Central memory CD8-positive, alpha-beta T cell (primary cell): ENCODE measurements at regions not wholly inside any gene's neighbourhood (a gene's known extent, or its start where the extent isn't known, plus 50 kb on each side); places are given as distances from the start of the nearest gene placed in this dataset.

Source experiments
- ATAC-seq: fragments of 150-1000 bp; cut with Tn5 transposase; replicated peaks from 2 replicates; pipeline ENCODE4 v1.10.0; 2022; ENCODE audit warnings: mild to moderate bottlenecking, moderate FRiP score, moderate number of reproducible peaks; ENCODE audit not compliant: poor library complexity, severe bottlenecking; ENCODE audit errors: extremely low read depth
- DNase-seq, 2 donors: peaks; one replicate each; pipeline ENCODE4 v3.0.0; 2021; ENCODE audit warnings: low spot score in 2 of 2
- H3K27ac Mint-ChIP-seq: one replicate; pipeline ENCODE4 v1.8.0; 2022; ENCODE audit warnings: low read depth, mild to moderate bottlenecking, moderate library complexity, mixed read lengths
- H3K27me3 Mint-ChIP-seq: one replicate; pipeline ENCODE4 v1.8.0; 2022; ENCODE audit warnings: mixed read lengths
- H3K36me3 Mint-ChIP-seq: one replicate; pipeline ENCODE4 v1.8.0; 2022; ENCODE audit warnings: mild to moderate bottlenecking, moderate library complexity, mixed read lengths; ENCODE audit not compliant: insufficient read depth
- H3K4me1 Mint-ChIP-seq: one replicate; pipeline ENCODE4 v1.8.0; 2022; ENCODE audit warnings: mixed read lengths
- H3K4me3 Mint-ChIP-seq: one replicate; pipeline ENCODE4 v1.8.0; 2022; ENCODE audit warnings: mild to moderate bottlenecking, moderate library complexity, mixed read lengths
- H3K9me3 Mint-ChIP-seq: one replicate; pipeline ENCODE4 v1.8.0; 2022; ENCODE audit warnings: mixed read lengths

GRCh38 chr2:129443235-129443864, 536.1 kb upstream of the RAB6C start:
- H3K9me3 Mint-ChIP-seq, result no peaks in the 10 kb centered on the region
- DNase-seq (no peak), ATAC-seq (no peak)
- H3K4me1 Mint-ChIP-seq, result no peaks in the 10 kb centered on the region
- peaks cover 14% of the 10 kb centered on the region for H3K27me3 Mint-ChIP-seq
- no peak overlapping the region for H3K27ac Mint-ChIP-seq
- no peaks in the 10 kb centered on the region for H3K36me3 Mint-ChIP-seq
- no peak overlapping the region for H3K4me3 Mint-ChIP-seq

- H3K4me1 Mint-ChIP-seq, result no peaks in the 10 kb centered on the region
- no peak overlapping the region for H3K27ac Mint-ChIP-seq
- ATAC-seq, result no peak
- H3K36me3 Mint-ChIP-seq, result no peaks in the 10 kb centered on the region
- no peak overlapping the region for H3K4me3 Mint-ChIP-seq
- no peak for DNase-seq
- H3K27me3 Mint-ChIP-seq, result peaks cover 20% of the 10 kb centered on the region
- H3K9me3 Mint-ChIP-seq, result peaks cover 4% of the 10 kb centered on the region
These were observed 535.4 kb upstream of the RAB6C start for GRCh38 chr2:129443865-129444739.

- DNase-seq, result no peak
- H3K27me3 Mint-ChIP-seq, result peaks cover 24% of the 10 kb centered on the region
- H3K4me1 Mint-ChIP-seq, result no peaks in the 10 kb centered on the region
- no peak overlapping the region for H3K27ac Mint-ChIP-seq
- ATAC-seq, result no peak
- peaks cover 7% of the 10 kb centered on the region for H3K9me3 Mint-ChIP-seq
- no peak overlapping the region for H3K4me3 Mint-ChIP-seq
- no peaks in the 10 kb centered on the region for H3K36me3 Mint-ChIP-seq
These were observed 534.7 kb upstream of the RAB6C start for GRCh38 chr2:129444751-129445150.

DNA sequence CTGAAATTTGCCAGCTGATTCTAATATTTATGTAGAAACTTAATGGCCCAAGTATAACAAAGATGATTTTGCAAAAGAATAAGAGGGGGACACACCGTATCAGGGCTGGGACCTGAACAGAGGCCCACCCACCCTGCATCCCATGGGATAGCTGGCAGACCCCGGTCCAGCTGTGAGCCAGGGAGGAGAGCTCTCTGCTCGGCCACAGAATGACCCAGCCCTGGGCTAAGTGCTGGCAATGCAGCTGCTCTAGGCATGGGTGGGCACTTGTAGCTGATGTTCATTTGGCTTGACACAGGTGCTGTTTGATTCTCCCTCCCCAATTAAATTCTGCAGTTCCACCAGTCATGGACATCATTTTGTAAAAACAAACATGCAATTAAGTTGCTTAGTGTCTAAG, 522.8 kb upstream of the RAB6C start:
- Mint-ChIP-seq H3K9me3 (no peaks in the 10 kb centered on the region), H3K27me3 (no peaks in the 10 kb centered on the region), H3K4me3 (no peak overlapping the region), H3K4me1 (no peaks in the 10 kb centered on the region), H3K27ac (no peak overlapping the region), H3K36me3 (no peaks in the 10 kb centered on the region)
- no peak for ATAC-seq
- no peak for DNase-seq

- no peaks in the 10 kb centered on the region for H3K4me1 Mint-ChIP-seq
- H3K4me3 Mint-ChIP-seq, result no peak overlapping the region
- H3K27me3 Mint-ChIP-seq, result no peaks in the 10 kb centered on the region
- H3K36me3 Mint-ChIP-seq, result no peaks in the 10 kb centered on the region
- H3K27ac Mint-ChIP-seq, result no peak overlapping the region
- DNase-seq (no peak), ATAC-seq (no peak)
- no peaks in the 10 kb centered on the region for H3K9me3 Mint-ChIP-seq
These were observed 522.1 kb upstream of the RAB6C start for GRCh38 chr2:129457277-129457818.

- DNase-seq, result no peak
- Mint-ChIP-seq H3K36me3 (no peaks in the 10 kb centered on the region), H3K27ac (no peak overlapping the region), H3K27me3 (no peaks in the 10 kb centered on the region), H3K9me3 (no peaks in the 10 kb centered on the region), H3K4me1 (no peaks in the 10 kb centered on the region), H3K4me3 (no peak overlapping the region)
- ATAC-seq, result no peak
These were observed 521.5 kb upstream of the RAB6C start for GRCh38 chr2:129458006-129458405.

GRCh38 chr2:129458436-129458835, 521.0 kb upstream of the RAB6C start:
- H3K27ac Mint-ChIP-seq, result no peak overlapping the region
- no peaks in the 10 kb centered on the region for H3K36me3 Mint-ChIP-seq
- DNase-seq (no peak), ATAC-seq (no peak)
- no peaks in the 10 kb centered on the region for H3K4me1 Mint-ChIP-seq
- H3K27me3 Mint-ChIP-seq, result no peaks in the 10 kb centered on the region
- no peaks in the 10 kb centered on the region for H3K9me3 Mint-ChIP-seq
- H3K4me3 Mint-ChIP-seq, result no peak overlapping the region

DNA sequence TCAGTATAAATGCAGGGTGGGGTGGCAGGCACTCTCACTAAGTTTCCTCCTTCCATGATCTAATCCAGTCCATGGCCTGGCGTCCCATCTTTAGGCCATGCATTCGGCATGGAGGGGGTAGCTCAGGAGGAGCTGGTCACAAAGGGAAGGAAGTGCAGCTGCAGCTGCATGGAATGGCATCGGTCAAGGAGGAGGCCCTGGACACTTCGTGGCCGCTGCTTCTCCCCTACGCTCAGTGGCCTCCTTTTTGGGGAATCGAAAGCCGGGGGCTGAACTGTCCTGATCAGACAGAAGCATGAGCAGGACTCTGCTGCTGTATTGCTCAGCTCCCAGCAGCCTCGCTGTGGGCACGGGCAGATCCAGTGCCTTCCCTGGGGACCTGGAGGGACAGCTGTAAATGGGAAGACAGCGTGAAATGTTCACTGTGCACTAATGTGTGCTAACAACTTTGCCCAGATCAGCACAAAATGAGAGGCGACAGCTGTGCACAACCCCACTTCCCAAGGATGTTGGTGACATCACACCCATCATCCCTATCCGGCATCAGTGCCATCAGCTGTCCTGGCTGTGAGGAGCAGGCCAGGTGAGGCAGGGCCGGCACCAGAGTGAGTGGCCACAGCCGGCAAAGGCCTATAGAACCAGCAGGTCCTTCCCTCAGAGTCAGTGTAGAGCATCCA, 520.1 kb upstream of the RAB6C start:
- Mint-ChIP-seq H3K4me3 (no peak overlapping the region), H3K36me3 (no peaks in the 10 kb centered on the region), H3K27me3 (no peaks in the 10 kb centered on the region), H3K27ac (no peak overlapping the region), H3K9me3 (no peaks in the 10 kb centered on the region), H3K4me1 (no peaks in the 10 kb centered on the region)
- DNase-seq, result no peak
- no peak for ATAC-seq

DNA sequence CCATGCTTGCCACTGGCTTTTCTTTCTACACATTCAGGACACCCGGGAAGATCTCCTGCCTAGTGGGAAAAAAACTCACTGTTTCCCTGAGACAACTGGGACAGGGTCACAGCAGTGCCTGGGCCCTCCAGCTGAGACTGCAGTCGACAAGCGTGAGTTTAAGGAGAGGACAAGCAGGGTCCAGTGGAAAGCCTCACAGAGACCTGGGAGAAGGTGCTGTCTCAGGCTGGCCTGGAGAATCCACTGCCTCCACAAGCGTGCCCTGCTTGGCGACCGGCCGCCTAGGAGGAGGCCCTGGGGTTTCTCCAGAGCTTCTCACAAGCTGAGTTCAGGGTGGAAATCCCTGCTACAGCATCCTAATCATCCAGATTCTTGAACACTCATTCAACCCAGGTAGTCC, 519.6 kb upstream of the RAB6C start:
- DNase-seq, result no peak
- no peaks in the 10 kb centered on the region for H3K4me1 Mint-ChIP-seq
- no peak overlapping the region for H3K27ac Mint-ChIP-seq
- no peak for ATAC-seq
- H3K9me3 Mint-ChIP-seq, result no peaks in the 10 kb centered on the region
- H3K4me3 Mint-ChIP-seq, result no peak overlapping the region
- no peaks in the 10 kb centered on the region for H3K27me3 Mint-ChIP-seq
- peaks cover 2% of the 10 kb centered on the region for H3K36me3 Mint-ChIP-seq

DNA sequence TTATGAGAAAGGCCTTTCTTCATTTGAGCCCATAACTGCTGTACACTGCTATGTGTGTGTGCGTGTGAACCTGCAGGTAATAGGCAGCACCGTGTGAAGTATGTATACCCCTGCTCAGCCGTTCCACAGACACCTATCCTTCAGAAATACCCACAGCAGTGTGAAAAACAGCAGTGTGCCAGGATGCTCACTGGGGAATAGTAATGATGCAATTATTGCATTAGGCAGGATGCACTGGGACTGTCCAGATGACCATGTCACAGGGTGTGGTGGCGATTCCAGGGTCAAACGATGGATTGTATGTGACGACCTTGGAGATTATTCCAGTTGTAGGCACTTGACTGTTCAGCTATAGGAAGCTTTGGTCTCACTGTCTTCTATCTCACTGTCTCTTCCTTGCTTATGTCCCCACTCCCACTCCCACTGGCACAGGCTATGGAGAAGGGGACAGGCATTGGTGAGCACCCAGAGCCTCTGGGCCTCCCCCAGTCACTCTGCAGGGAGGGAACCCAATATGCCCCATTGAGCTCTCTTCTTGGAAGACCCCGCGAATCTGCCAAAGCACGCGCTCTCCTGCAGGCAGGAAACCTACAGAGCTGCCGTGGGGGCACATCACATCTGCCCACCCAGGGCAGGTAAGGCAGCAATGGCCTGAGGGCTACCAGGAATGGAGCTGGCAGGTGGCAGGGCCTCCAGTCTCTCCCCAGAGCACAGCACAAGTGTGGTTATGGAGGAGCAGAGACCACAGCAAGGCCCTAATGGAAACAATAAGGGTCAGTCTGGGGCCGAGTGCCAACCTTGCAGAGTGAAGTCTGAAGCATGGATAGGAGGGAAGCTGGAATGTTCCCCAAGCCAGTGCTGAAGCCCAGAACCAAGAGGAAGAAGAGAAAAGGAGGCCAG, 518.9 kb upstream of the RAB6C start:
- no peak for ATAC-seq
- no peak for DNase-seq
- H3K4me1 Mint-ChIP-seq, result no peaks in the 10 kb centered on the region
- no peaks in the 10 kb centered on the region for H3K9me3 Mint-ChIP-seq
- no peak overlapping the region for H3K27ac Mint-ChIP-seq
- no peak overlapping the region for H3K4me3 Mint-ChIP-seq
- no peaks in the 10 kb centered on the region for H3K27me3 Mint-ChIP-seq
- H3K36me3 Mint-ChIP-seq, result peaks cover 2% of the 10 kb centered on the region

- Mint-ChIP-seq H3K36me3 (peaks cover 2% of the 10 kb centered on the region), H3K4me1 (no peaks in the 10 kb centered on the region), H3K9me3 (peaks cover 6% of the 10 kb centered on the region), H3K27me3 (no peaks in the 10 kb centered on the region), H3K27ac (no peak overlapping the region), H3K4me3 (no peak overlapping the region)
- DNase-seq, result no peak
- no peak for ATAC-seq
These were observed 517.1 kb upstream of the RAB6C start for GRCh38 chr2:129462349-129462748.

DNA sequence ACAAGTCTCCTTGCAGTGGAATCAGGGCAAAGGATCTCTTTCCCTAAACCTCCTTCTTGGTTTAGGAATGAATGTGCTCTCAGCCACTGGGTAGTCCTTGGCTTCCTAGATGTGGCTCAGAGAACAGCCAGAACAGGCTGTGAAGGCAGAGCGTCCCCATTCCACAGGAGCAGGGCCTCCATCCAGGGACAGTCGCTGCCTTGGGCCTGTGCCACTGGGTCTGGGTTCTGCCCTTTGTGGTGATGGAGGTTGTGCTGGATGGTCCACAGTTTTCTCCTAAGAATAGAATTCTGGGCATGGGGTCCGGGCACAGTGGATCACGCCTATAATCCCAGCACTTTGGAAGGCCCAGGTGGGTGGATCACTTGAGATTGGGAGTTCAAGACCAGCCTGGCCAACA, 516.5 kb upstream of the RAB6C start:
- Mint-ChIP-seq H3K27me3 (no peaks in the 10 kb centered on the region), H3K4me1 (no peaks in the 10 kb centered on the region), H3K9me3 (peaks cover 6% of the 10 kb centered on the region), H3K4me3 (no peak overlapping the region), H3K27ac (no peak overlapping the region), H3K36me3 (peaks cover 2% of the 10 kb centered on the region)
- ATAC-seq, result no peak
- DNase-seq, result no peak
